ENCODE measurements at regions not wholly inside any gene's neighbourhood (a gene's known extent, or its start where the extent isn't known, plus 50 kb on each side); places are given as distances from the start of the nearest gene placed in this dataset.
"Not testable (repeated sequence)": the region's sequence is repeated elsewhere in the genome, so short reads cannot be mapped to it uniquely, and the experiment has no call there.

DNA sequence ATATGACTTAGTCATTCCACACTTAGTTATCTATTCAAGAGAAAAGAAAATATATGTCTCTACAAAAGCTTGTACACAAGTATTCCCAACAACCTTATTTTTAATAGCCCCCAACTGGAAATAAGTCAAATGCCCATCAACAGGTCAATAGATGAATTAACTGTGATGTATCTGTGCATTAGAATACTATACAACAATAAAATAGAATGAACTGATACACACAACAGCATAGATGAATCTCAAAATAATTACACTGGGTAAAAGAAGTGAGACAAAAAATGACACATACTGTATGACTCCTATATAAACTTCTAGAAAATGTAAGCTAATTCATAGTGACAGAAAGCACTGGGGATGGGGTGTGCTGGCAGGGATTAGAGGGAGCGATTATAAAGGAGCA is 354.1 kb upstream of the DIPK2B start:
- no peaks in the 10 kb centered on the region for H3K9me3 Mint-ChIP-seq
- no peak overlapping the region for H3K27ac Mint-ChIP-seq
- H3K36me3 Mint-ChIP-seq (ENCODE audit: low read depth), result no peaks in the 10 kb centered on the region
- H3K4me1 Mint-ChIP-seq, result no peaks in the 10 kb centered on the region
- DNase-seq, result no peak
- no peak overlapping the region for H3K4me3 Mint-ChIP-seq
- H3K27me3 Mint-ChIP-seq, result no peaks in the 10 kb centered on the region
- ChIA-PET CTCF (no interaction called here), POLR2A (no interaction called here)

DNA sequence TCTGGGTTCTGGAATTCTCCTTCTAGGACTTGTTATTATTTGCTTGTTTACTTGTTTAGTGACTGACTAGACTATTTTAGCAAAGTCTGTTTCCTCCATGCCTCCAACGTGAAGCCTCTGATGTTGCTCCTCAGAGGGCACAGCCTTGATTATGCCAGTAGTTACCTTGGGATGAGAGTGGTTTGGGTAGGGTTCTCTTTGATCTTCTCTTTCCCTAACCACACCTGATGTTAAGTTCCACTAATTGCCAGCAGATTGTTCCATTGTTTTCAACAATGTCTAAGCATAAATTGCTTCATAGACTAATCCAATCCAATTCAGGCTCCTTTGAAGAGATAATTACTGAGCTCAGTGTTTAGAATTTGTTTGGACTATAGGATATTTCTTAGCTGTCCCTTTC is 352.7 kb upstream of the DIPK2B start:
- ChIA-PET POLR2A (no interaction called here), CTCF (no interaction called here)
- no peak for DNase-seq
- Mint-ChIP-seq H3K4me3 (no peak overlapping the region), H3K36me3 (ENCODE audit: low read depth) (no peaks in the 10 kb centered on the region), H3K27ac (no peak overlapping the region), H3K27me3 (no peaks in the 10 kb centered on the region), H3K4me1 (no peaks in the 10 kb centered on the region), H3K9me3 (no peaks in the 10 kb centered on the region)

- H3K9me3 Mint-ChIP-seq; POLR2A ChIA-PET; H3K27ac Mint-ChIP-seq; CTCF ChIA-PET; DNase-seq; H3K36me3 Mint-ChIP-seq (ENCODE audit: low read depth); H3K4me1 Mint-ChIP-seq; H3K4me3 Mint-ChIP-seq; H3K27me3 Mint-ChIP-seq: not testable (repeated sequence)
These were observed 346.0 kb upstream of the DIPK2B start for GRCh38 chrX:45546697-45547096.

GRCh38 chrX:45540181-45540580 is 339.5 kb upstream of the DIPK2B start:
- Mint-ChIP-seq H3K27me3 (peaks cover 8% of the 10 kb centered on the region), H3K9me3 (peaks cover 2% of the 10 kb centered on the region), H3K4me1 (no peaks in the 10 kb centered on the region), H3K4me3 (no peak overlapping the region), H3K36me3 (ENCODE audit: low read depth) (no peaks in the 10 kb centered on the region), H3K27ac (no peak overlapping the region)
- ChIA-PET POLR2A (no interaction called here), CTCF (no interaction called here)
- DNase-seq, result no peak

DNA sequence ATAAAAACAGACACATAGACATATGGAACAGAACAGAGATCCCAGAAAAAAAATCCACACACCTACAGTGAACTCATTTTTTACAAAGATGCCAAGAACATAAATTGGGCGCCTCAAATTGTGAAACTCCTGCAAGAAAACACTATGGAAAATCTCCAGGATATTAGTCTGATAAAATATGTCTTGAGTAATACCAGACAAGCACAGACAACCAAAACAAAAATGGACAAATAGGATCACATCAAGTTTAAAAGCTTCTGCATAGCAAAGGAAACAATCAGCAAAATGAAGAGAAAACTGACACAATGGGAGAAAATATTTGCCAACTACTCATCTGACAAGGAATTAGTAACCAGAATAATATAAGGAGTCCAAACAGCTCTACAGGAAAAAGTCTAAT is 337.3 kb upstream of the DIPK2B start:
- no peak for DNase-seq
- no peaks in the 10 kb centered on the region for H3K9me3 Mint-ChIP-seq
- no peak overlapping the region for H3K27ac Mint-ChIP-seq
- H3K4me3 Mint-ChIP-seq, result no peak overlapping the region
- no peaks in the 10 kb centered on the region for H3K36me3 Mint-ChIP-seq (ENCODE audit: low read depth)
- ChIA-PET POLR2A (no interaction called here), CTCF (no interaction called here)
- peaks cover 8% of the 10 kb centered on the region for H3K27me3 Mint-ChIP-seq
- no peaks in the 10 kb centered on the region for H3K4me1 Mint-ChIP-seq

DNA sequence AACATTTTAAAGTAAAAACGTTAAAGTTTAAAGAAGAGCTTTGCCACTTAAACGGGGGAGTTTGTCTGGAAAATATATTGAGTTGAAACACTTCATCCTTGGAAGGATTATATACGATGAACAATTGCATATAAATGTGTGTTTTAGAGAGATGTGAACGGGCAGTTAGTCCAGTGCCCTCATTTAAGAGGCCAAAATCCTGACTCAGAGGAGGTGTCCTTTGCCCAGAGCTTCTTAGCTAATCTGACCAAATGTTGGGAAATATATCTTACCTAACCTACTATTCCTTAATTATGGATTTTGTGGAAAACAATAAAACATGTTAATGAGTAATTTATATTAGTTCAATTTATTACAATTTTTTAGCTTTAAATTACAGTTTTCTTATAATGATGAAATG is 327.2 kb upstream of the DIPK2B start:
- Mint-ChIP-seq H3K4me1 (no peaks in the 10 kb centered on the region), H3K36me3 (ENCODE audit: low read depth) (no peaks in the 10 kb centered on the region), H3K27ac (no peak overlapping the region), H3K4me3 (no peak overlapping the region), H3K27me3 (no peaks in the 10 kb centered on the region), H3K9me3 (no peaks in the 10 kb centered on the region)
- POLR2A ChIA-PET, result no interaction called here
- CTCF ChIA-PET, result interaction anchor here (0.8 kb wide), 1 partner anchor 9 kb away, joined by 3 read pairs; no protein-coding TSS in a partner anchor
- DNase-seq, result no peak

- CTCF ChIA-PET, result no interaction called here
- DNase-seq, result no peak
- Mint-ChIP-seq H3K4me1 (no peaks in the 10 kb centered on the region), H3K36me3 (ENCODE audit: low read depth) (no peaks in the 10 kb centered on the region), H3K4me3 (no peak overlapping the region), H3K27ac (no peak overlapping the region), H3K27me3 (no peaks in the 10 kb centered on the region), H3K9me3 (no peaks in the 10 kb centered on the region)
- POLR2A ChIA-PET, result no interaction called here
These were observed 324.1 kb upstream of the DIPK2B start for GRCh38 chrX:45524805-45525204.

- POLR2A ChIA-PET, result no interaction called here
- no peak overlapping the region for H3K27ac Mint-ChIP-seq
These were observed 323.6 kb upstream of the DIPK2B start for GRCh38 chrX:45524296-45524695.

GRCh38 chrX:45518552-45518951 is 317.9 kb upstream of the DIPK2B start:
- Mint-ChIP-seq H3K27ac (no peak overlapping the region), H3K4me1 (peaks cover 6% of the 10 kb centered on the region), H3K4me3 (no peak overlapping the region), H3K27me3 (no peaks in the 10 kb centered on the region), H3K9me3 (no peaks in the 10 kb centered on the region), H3K36me3 (ENCODE audit: low read depth) (no peaks in the 10 kb centered on the region)
- DNase-seq, result no peak
- ChIA-PET POLR2A (no interaction called here), CTCF (interaction anchor here (1.4 kb wide), 1 partner anchor 9 kb away, joined by 3 read pairs; no protein-coding TSS in a partner anchor)

More at GRCh38 chrX:45524296-45524695, 323.6 kb upstream of the DIPK2B start:
- Mint-ChIP-seq H3K9me3 (no peaks in the 10 kb centered on the region), H3K27me3 (no peaks in the 10 kb centered on the region), H3K4me1 (no peaks in the 10 kb centered on the region), H3K36me3 (ENCODE audit: low read depth) (no peaks in the 10 kb centered on the region), H3K4me3 (no peak overlapping the region)
- CTCF ChIA-PET, result no interaction called here
- no peak for DNase-seq

- DNase-seq, result no peak
- no peaks in the 10 kb centered on the region for H3K27me3 Mint-ChIP-seq
- no peak overlapping the region for H3K27ac Mint-ChIP-seq
- H3K9me3 Mint-ChIP-seq, result no peaks in the 10 kb centered on the region
- ChIA-PET POLR2A (no interaction called here), CTCF (no interaction called here)
- H3K4me1 Mint-ChIP-seq, result peaks cover 6% of the 10 kb centered on the region
- no peaks in the 10 kb centered on the region for H3K36me3 Mint-ChIP-seq (ENCODE audit: low read depth)
- no peak overlapping the region for H3K4me3 Mint-ChIP-seq
These were observed 316.7 kb upstream of the DIPK2B start for GRCh38 chrX:45517090-45517973.

DNA sequence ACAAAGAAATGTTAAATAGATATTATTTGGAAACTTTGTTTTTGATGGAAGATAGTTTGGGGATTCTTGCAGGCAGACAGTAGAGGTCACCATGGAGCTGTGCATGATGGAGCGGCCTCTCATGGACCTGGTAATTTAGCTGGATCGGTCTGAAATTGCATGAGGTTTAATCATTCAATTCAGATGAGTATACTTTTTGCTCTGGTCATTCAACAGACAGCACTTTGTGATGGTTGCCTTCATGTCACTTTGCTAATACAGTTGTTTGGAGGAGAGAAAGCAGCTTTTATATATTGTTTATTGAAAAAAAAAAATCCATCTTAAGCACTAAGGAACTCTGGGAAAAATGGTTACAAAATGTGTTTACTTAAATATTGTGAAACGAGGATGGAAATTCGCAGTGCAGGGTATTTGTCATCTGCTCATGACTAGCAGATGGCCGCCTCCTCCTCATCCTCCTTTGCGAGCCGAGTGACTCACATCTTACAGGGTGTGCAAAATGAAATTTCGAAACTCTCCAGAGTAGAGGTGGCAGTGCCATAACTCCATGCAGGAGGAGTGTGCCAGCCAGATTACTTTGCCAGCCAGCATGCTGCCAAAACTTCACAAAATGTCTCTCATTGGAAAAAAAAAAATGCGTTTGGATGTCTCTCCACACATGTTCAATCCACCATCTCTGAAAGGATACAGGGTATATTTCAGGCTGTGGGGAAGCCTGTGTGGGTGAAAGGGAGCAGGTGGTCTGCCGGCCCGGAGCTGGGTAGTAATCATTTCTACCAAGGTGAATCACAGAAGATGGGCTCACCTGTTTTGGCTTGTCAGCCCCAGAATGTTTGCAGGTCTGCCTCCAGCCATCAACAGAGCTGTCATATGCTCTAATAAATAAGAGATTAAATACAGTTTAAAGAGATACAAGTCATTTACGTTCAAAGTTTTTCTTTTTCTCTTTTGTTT is 314.9 kb upstream of the DIPK2B start:
- DNase-seq, result peak; percentile 36
- Mint-ChIP-seq H3K27me3 (no peaks in the 10 kb centered on the region), H3K27ac (no peak overlapping the region)

GRCh38 chrX:45513042-45513441 is 312.4 kb upstream of the DIPK2B start:
- Mint-ChIP-seq H3K27ac (no peak overlapping the region), H3K9me3 (no peaks in the 10 kb centered on the region), H3K4me1 (peaks cover 6% of the 10 kb centered on the region), H3K4me3 (no peak overlapping the region), H3K27me3 (no peaks in the 10 kb centered on the region), H3K36me3 (ENCODE audit: low read depth) (no peaks in the 10 kb centered on the region)
- no peak for DNase-seq
- CTCF ChIA-PET, result no interaction called here
- POLR2A ChIA-PET, result no interaction called here

More for the DNA sequence above, 314.9 kb upstream of the DIPK2B start:
- H3K36me3 Mint-ChIP-seq (ENCODE audit: low read depth), result no peaks in the 10 kb centered on the region
- CTCF ChIA-PET, result interaction anchor here (0.5 to 0.7 kb wide), 3 partner anchors 233 to 1526 kb away, joined by 3 read pairs; no protein-coding TSS in a partner anchor
- no peak overlapping the region for H3K4me3 Mint-ChIP-seq
- no peaks in the 10 kb centered on the region for H3K9me3 Mint-ChIP-seq
- H3K4me1 Mint-ChIP-seq, result peaks cover 6% of the 10 kb centered on the region
- POLR2A ChIA-PET, result no interaction called here

DNA sequence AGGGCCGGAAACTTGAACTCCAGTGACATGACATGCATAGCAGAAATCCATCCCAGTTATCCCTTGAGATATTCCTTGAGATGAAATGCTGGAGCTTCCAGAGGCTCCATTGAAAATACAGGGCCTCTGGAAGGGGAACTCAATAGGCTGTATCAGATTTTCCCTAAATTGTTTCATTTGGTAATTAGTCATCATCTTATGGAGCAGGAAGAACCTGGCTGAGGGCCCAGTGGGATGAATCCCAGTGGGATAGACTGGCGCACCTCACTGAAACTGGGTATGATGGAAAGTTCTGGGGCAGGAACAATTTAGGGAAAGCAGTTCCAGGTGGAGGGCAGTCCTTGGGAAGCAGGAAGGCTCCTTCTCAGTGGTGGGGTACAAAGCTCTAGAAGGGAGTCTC is 307.8 kb upstream of the DIPK2B start:
- Mint-ChIP-seq H3K4me1 (peaks cover 2% of the 10 kb centered on the region), H3K27me3 (no peaks in the 10 kb centered on the region), H3K9me3 (no peaks in the 10 kb centered on the region), H3K27ac (no peak overlapping the region), H3K36me3 (ENCODE audit: low read depth) (no peaks in the 10 kb centered on the region), H3K4me3 (no peak overlapping the region)
- ChIA-PET CTCF (no interaction called here), POLR2A (no interaction called here)
- no peak for DNase-seq
